Spinal cord (tissue), 9 donors: ENCODE measurements at regions not wholly inside any gene's neighbourhood (a gene's known extent, or its start where the extent isn't known, plus 50 kb on each side); places are given as distances from the start of the nearest gene placed in this dataset.
A peak's percentile ranks its signal among the peaks of the same experiment; 100 is the strongest.

Experiments used
- DNase-seq, 6 donors: peaks; one replicate each; pipeline versions ENCODE4 v3.0.0 to v3.0.0-alpha.2; 2013 to 2015; ENCODE audit warnings: low spot score in 6 of 6, low read depth in 4 of 6
- H3K27ac ChIP-seq: one replicate; pipeline ENCODE4 v1.5.1; 2013; ENCODE audit warnings: low read depth, low read length, control low read depth
- H3K27me3 ChIP-seq: one replicate; pipeline ENCODE4 v1.6.1; 2013; ENCODE audit warnings: low read length; ENCODE audit not compliant: control insufficient read depth, insufficient read depth
- H3K36me3 ChIP-seq: one replicate; pipeline ENCODE4 v1.6.1; 2013; ENCODE audit warnings: low read length; ENCODE audit not compliant: control insufficient read depth, insufficient read depth
- H3K4me1 ChIP-seq: one replicate; pipeline ENCODE4 v1.6.1; 2013; ENCODE audit warnings: low read length; ENCODE audit not compliant: control insufficient read depth, insufficient read depth
- H3K4me3 ChIP-seq: one replicate; pipeline ENCODE4 v1.5.1; 2013; ENCODE audit warnings: low read depth, low read length, control low read depth
- H3K9me3 ChIP-seq: one replicate; pipeline ENCODE4 v1.6.1; 2013; ENCODE audit warnings: low read length; ENCODE audit not compliant: control insufficient read depth, insufficient read depth
- WGBS: methylation state at CpG from one replicate; pipeline ENCODE4 v1.1.5; 2013; ENCODE audit warnings: missing lambda C conversion rate; ENCODE audit not compliant: insufficient coverage; 5-methylcytosine and 5-hydroxymethylcytosine counted together
- donor health status: healthy.

GRCh38 chr18:55934821-55935220, 346.8 kb upstream of the TCF4 start:
- H3K9me3 ChIP-seq, result no peaks in the 10 kb centered on the region
- no peak overlapping the region for H3K4me3 ChIP-seq
- no peaks in the 10 kb centered on the region for H3K4me1 ChIP-seq
- no peak overlapping the region for H3K27ac ChIP-seq
- H3K27me3 ChIP-seq, result no peaks in the 10 kb centered on the region
- H3K36me3 ChIP-seq, result no peaks in the 10 kb centered on the region
- DNase-seq, result peak in 2 of 6 donors; percentile 13 to 65

DNA sequence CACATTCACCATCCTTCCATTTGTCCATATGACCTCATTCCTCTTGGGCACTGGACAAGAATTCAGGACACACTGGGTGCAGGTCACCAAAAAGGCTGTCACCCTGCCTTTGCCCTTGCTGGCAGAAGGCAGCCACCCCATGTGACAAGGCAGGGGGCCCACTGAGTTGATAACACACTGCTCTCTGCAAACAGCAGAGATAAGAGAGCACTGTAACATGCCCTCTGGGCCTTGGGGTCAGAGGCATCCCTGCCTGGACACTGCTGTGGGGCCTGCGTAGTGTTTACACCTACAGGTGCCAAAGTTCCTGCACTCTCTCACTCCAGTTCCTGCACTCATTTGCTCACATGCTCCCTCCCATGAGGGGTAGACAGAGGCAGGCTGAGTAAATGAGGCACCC, 344.7 kb upstream of the TCF4 start:
- no peaks in the 10 kb centered on the region for H3K9me3 ChIP-seq
- no peak overlapping the region for H3K27ac ChIP-seq
- no peaks in the 10 kb centered on the region for H3K27me3 ChIP-seq
- no peaks in the 10 kb centered on the region for H3K4me1 ChIP-seq
- H3K4me3 ChIP-seq, result no peak overlapping the region
- DNase-seq, result no peak
- no peaks in the 10 kb centered on the region for H3K36me3 ChIP-seq
- no CpG with 5 or more reads among the region's 1 CpG for WGBS

DNA sequence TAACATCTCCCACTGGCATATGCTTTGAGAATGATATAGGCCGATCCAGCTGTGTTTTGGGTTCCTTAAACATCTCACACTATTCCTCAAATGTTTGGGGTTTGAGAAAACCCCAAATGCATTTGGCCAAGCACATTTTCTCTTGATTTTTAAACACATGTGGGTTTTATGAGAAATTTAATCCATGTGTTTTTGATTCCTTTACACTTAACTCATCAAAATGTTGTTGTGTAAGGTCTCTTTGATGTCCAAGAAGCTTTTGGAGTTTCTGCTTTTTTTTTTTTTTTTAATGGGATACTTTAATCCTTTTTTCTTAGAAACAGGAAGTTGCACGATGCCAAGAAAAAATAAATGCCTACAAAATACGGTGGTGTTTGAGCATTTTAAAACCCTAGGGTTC, 339.8 kb upstream of the TCF4 start:
- 80% methylated on average over 1 of the region's 3 CpGs for WGBS
- Histone ChIP-seq H3K4me1 (no peaks in the 10 kb centered on the region), H3K36me3 (no peaks in the 10 kb centered on the region), H3K27me3 (no peaks in the 10 kb centered on the region), H3K4me3 (no peak overlapping the region), H3K9me3 (no peaks in the 10 kb centered on the region), H3K27ac (no peak overlapping the region)
- DNase-seq, result no peak

GRCh38 chr18:55925772-55926171, 337.8 kb upstream of the TCF4 start:
- H3K27me3 ChIP-seq, result no peaks in the 10 kb centered on the region
- no peak for DNase-seq
- no peak overlapping the region for H3K4me3 ChIP-seq
- H3K9me3 ChIP-seq, result no peaks in the 10 kb centered on the region
- H3K27ac ChIP-seq, result no peak overlapping the region
- no peaks in the 10 kb centered on the region for H3K36me3 ChIP-seq
- H3K4me1 ChIP-seq, result no peaks in the 10 kb centered on the region
- WGBS, result 100% methylated on average over 2 of the region's 5 CpGs

- Histone ChIP-seq H3K4me1 (no peaks in the 10 kb centered on the region), H3K4me3 (no peak overlapping the region), H3K9me3 (no peaks in the 10 kb centered on the region), H3K36me3 (no peaks in the 10 kb centered on the region), H3K27ac (no peak overlapping the region), H3K27me3 (no peaks in the 10 kb centered on the region)
- 83% methylated on average over 1 of the region's 2 CpGs for WGBS
- no peak for DNase-seq
Measured at GRCh38 chr18:55920063-55920462, 332.1 kb upstream of the TCF4 start.

GRCh38 chr18:55918444-55918843, 330.5 kb upstream of the TCF4 start:
- Histone ChIP-seq H3K9me3 (no peaks in the 10 kb centered on the region), H3K27me3 (no peaks in the 10 kb centered on the region), H3K4me3 (no peak overlapping the region), H3K27ac (no peak overlapping the region), H3K4me1 (no peaks in the 10 kb centered on the region), H3K36me3 (no peaks in the 10 kb centered on the region)
- no peak for DNase-seq
- 8% methylated on average over 1 of the region's 6 CpGs for WGBS

DNA sequence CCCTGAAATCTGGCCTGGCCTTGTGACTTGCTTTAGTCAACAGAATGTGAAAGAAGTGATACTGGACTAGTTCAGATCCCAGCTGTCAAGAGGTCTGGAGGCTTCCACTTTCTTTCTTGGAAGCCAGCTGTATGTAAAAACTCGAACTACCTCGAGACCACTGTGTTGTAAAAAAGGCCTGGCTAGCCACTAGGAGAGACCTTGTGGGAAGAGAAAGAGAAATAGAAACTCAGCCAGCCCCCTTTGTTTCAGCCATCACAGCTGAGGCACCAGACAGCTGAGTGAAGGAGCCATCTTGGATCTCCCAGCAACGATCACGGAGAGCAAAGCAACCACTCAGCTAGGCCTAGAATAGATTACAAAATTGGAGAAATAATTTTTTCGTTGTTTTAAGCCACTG, 324.9 kb upstream of the TCF4 start:
- H3K27me3 ChIP-seq, result no peaks in the 10 kb centered on the region
- H3K36me3 ChIP-seq, result no peaks in the 10 kb centered on the region
- no peak overlapping the region for H3K4me3 ChIP-seq
- H3K9me3 ChIP-seq, result no peaks in the 10 kb centered on the region
- DNase-seq, result no peak
- no peak overlapping the region for H3K27ac ChIP-seq
- WGBS, result no CpG with 5 or more reads among the region's 5 CpGs
- no peaks in the 10 kb centered on the region for H3K4me1 ChIP-seq

DNA sequence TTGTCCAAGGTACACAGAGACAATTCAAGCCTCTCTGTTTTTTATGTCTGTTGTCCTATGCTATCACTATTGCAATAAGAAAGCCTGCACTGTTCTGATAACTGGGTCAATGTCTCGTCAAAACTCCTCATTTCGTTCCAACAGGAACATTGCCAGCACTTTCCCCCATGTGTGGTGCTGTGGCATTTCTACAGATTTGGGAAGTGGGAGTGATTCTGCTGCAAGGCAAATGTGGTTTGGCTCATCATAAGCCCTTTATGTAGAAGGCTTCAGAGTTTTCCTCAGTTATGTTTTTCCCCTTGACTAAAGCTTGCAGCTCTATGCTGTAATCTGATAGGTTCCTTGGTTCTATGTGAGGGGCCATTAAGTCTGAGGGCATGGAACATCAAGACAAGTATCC, 324.1 kb upstream of the TCF4 start:
- Histone ChIP-seq H3K9me3 (no peaks in the 10 kb centered on the region), H3K36me3 (no peaks in the 10 kb centered on the region), H3K4me1 (no peaks in the 10 kb centered on the region), H3K4me3 (no peak overlapping the region), H3K27me3 (no peaks in the 10 kb centered on the region), H3K27ac (no peak overlapping the region)
- WGBS, result no CpG with 5 or more reads among the region's 2 CpGs
- no peak for DNase-seq

GRCh38 chr18:55910296-55910695, 322.3 kb upstream of the TCF4 start:
- peak in 1 of 6 donors; percentile 5 for DNase-seq
- 38% methylated on average over 1 of the region's 2 CpGs for WGBS

GRCh38 chr18:55908901-55909366, 320.9 kb upstream of the TCF4 start:
- H3K27ac ChIP-seq, result no peak overlapping the region

More at GRCh38 chr18:55910296-55910695, 322.3 kb upstream of the TCF4 start:
- Histone ChIP-seq H3K4me1 (no peaks in the 10 kb centered on the region), H3K4me3 (no peak overlapping the region), H3K27ac (no peak overlapping the region), H3K9me3 (no peaks in the 10 kb centered on the region), H3K36me3 (no peaks in the 10 kb centered on the region), H3K27me3 (no peaks in the 10 kb centered on the region)

More at GRCh38 chr18:55908901-55909366, 320.9 kb upstream of the TCF4 start:
- DNase-seq, result no peak
- no peaks in the 10 kb centered on the region for H3K9me3 ChIP-seq
- H3K36me3 ChIP-seq, result no peaks in the 10 kb centered on the region
- H3K4me1 ChIP-seq, result no peaks in the 10 kb centered on the region
- no peaks in the 10 kb centered on the region for H3K27me3 ChIP-seq
- no peak overlapping the region for H3K4me3 ChIP-seq
- no CpG with 5 or more reads among the region's 4 CpGs for WGBS
